SK-N-SH (cell line): ENCODE measurements at regions not wholly inside any gene's neighbourhood (a gene's known extent, or its start where the extent isn't known, plus 50 kb on each side); places are given as distances from the start of the nearest gene placed in this dataset.

ENCODE experiments used
- CTCF ChIP-seq: fragments of 200-600 bp; sonication (generic); IDR thresholded peaks from 2 replicates; pipeline ENCODE4 v1.6.1; 2017; ENCODE audit warnings: antibody characterized with exemption, mild to moderate bottlenecking, moderate library complexity
- EP300 ChIP-seq, 2 experiments: IDR thresholded peaks; 2 replicates each; pipeline versions ENCODE4 v1.4.0 to v1.6.1; 2012; ENCODE audit warnings: borderline replicate concordance in 1 of 2, low read depth in 1 of 2, low read length in 1 of 2
- FOSL2 ChIP-seq: IDR thresholded peaks from 2 replicates; pipeline ENCODE4 v1.4.0; 2012; ENCODE audit warnings: low read depth, mild to moderate bottlenecking, moderate library complexity, borderline replicate concordance
- MAX ChIP-seq: IDR thresholded peaks from 2 replicates; pipeline ENCODE4 v1.4.0; 2012; ENCODE audit warnings: low read depth
- MXI1 ChIP-seq: IDR thresholded peaks from 2 replicates; pipeline ENCODE4 v1.6.1; 2012; ENCODE audit warnings: mild to moderate bottlenecking, low read depth, low read length, improper control_type of control experiment
- POLR2AphosphoS5 ChIP-seq: IDR thresholded peaks from 2 replicates; pipeline ENCODE4 v1.6.1; 2012; ENCODE audit warnings: low read depth, low read length
- RAD21 ChIP-seq: IDR thresholded peaks from 2 replicates; pipeline ENCODE4 v1.6.1; 2012; ENCODE audit warnings: mild to moderate bottlenecking, low read length
- REST ChIP-seq: IDR thresholded peaks from 2 replicates; pipeline ENCODE4 v1.6.1; 2012; ENCODE audit warnings: mild to moderate bottlenecking, low read depth, low read length, moderate library complexity
- RFX5 ChIP-seq: IDR thresholded peaks from 2 replicates; pipeline ENCODE4 v1.6.1; 2012; ENCODE audit warnings: mild to moderate bottlenecking, improper control_type of control experiment, low read length
- SMC3 ChIP-seq: IDR thresholded peaks from 2 replicates; pipeline ENCODE4 v1.6.1; 2012; ENCODE audit warnings: low read depth, low read length, improper control_type of control experiment
- USF1 ChIP-seq: IDR thresholded peaks from 2 replicates; pipeline ENCODE4 v1.4.0; 2012; ENCODE audit warnings: low read depth, borderline replicate concordance

- TF ChIP-seq CTCF (no peak), MXI1 (no peak), FOSL2 (no peak), REST (no peak), RFX5 (no peak), EP300 (IDR thresholded peaks at IDR 0.05; ENCODE audit: borderline replicate concordance in 1 of 2, low read depth in 1 of 2, low read length in 1 of 2) (no peak), MAX (no peak), USF1 (no peak), POLR2AphosphoS5 (no peak), RAD21 (no peak), SMC3 (no peak)
These were observed 804.3 kb downstream of the DCDC2C start for GRCh38 chr2:4507661-4508060.
